Neuronal stem cell (in vitro differentiated cells): ENCODE measurements at regions not wholly inside any gene's neighbourhood (a gene's known extent, or its start where the extent isn't known, plus 50 kb on each side); places are given as distances from the start of the nearest gene placed in this dataset.

ENCODE experiments used
- DNase-seq: peaks from one replicate; pipeline ENCODE4 v3.0.0-alpha.2; 2013; ENCODE audit warnings: low spot score
- H2AFZ ChIP-seq: one replicate; pipeline ENCODE4 v1.6.1; 2013; ENCODE audit warnings: mild to moderate bottlenecking, low read length, inconsistent platforms
- H2AK5ac ChIP-seq: 2 replicates; pipeline ENCODE4 v1.6.1; 2013; ENCODE audit warnings: low read depth, mild to moderate bottlenecking, inconsistent platforms, low read length, moderate library complexity, mixed read lengths
- H2BK120ac ChIP-seq: 2 replicates; pipeline ENCODE4 v1.6.1; 2013; ENCODE audit warnings: low read depth, mild to moderate bottlenecking, inconsistent platforms, low read length, moderate library complexity, mixed read lengths
- H2BK12ac ChIP-seq: one replicate; pipeline ENCODE4 v1.6.1; 2013; ENCODE audit warnings: low read length, inconsistent platforms
- H2BK15ac ChIP-seq: 2 replicates; pipeline ENCODE4 v1.6.1; 2013; ENCODE audit warnings: mild to moderate bottlenecking, low read length, inconsistent platforms, mixed read lengths
- H2BK5ac ChIP-seq: one replicate; pipeline ENCODE4 v1.6.1; 2013; ENCODE audit warnings: inconsistent platforms, mild to moderate bottlenecking, low read length, moderate library complexity
- H3K14ac ChIP-seq: one replicate; pipeline ENCODE4 v1.6.1; 2013; ENCODE audit warnings: low read length, inconsistent platforms
- H3K18ac ChIP-seq: 2 replicates; pipeline ENCODE4 v1.6.1; 2013; ENCODE audit warnings: low read length, inconsistent platforms
- H3K23ac ChIP-seq: 2 replicates; pipeline ENCODE4 v1.6.1; 2013; ENCODE audit warnings: low read depth, mild to moderate bottlenecking, mixed read lengths, low read length, inconsistent platforms; ENCODE audit not compliant: poor library complexity
- H3K27ac ChIP-seq: replicated peaks from 3 replicates; pipeline ENCODE4 v1.5.1; 2013; ENCODE audit warnings: low read length, inconsistent platforms
- H3K27me3 ChIP-seq, 3 experiments: 2 replicates each; pipeline ENCODE4 v1.6.1; 2013; ENCODE audit warnings: low read length in 3 of 3, mild to moderate bottlenecking in 2 of 3, inconsistent platforms in 1 of 3, low read depth in 1 of 3, mixed read lengths in 1 of 3, moderate library complexity in 1 of 3; ENCODE audit not compliant: control insufficient read depth in 3 of 3, insufficient read depth in 3 of 3
- H3K36me3 ChIP-seq, 2 donors: replicated peaks in 1 of 2; 2 replicates each; pipeline ENCODE4 v1.6.1; 2013; ENCODE audit warnings: low read length in 2 of 2; ENCODE audit not compliant: control insufficient read depth in 2 of 2, insufficient read depth in 2 of 2
- H3K4ac ChIP-seq: 2 replicates; pipeline ENCODE4 v1.6.1; 2013; ENCODE audit warnings: inconsistent platforms, mild to moderate bottlenecking, low read length, moderate library complexity
- H3K4me1 ChIP-seq, 2 donors: 1 replicate in 1 of 2; 2 replicates in 1 of 2; pipeline ENCODE4 v1.6.1; 2013; ENCODE audit warnings: low read length in 2 of 2, low read depth in 1 of 2; ENCODE audit not compliant: control insufficient read depth in 2 of 2, insufficient read depth in 1 of 2
- H3K4me2 ChIP-seq: one replicate; pipeline ENCODE4 v1.6.1; 2013; ENCODE audit warnings: mild to moderate bottlenecking, low read length, inconsistent platforms; ENCODE audit not compliant: insufficient read depth, poor library complexity, severe bottlenecking
- H3K4me3 ChIP-seq, 2 donors: 2 replicates each; pipeline ENCODE4 v1.5.1; 2013; ENCODE audit warnings: low read length in 2 of 2, mild to moderate bottlenecking in 2 of 2, inconsistent platforms in 1 of 2, moderate library complexity in 1 of 2
- H3K79me1 ChIP-seq: one replicate; pipeline ENCODE4 v1.6.1; 2013; ENCODE audit warnings: low read depth, mild to moderate bottlenecking, inconsistent platforms, low read length, moderate library complexity
- H3K9ac ChIP-seq: one replicate; pipeline ENCODE4 v1.6.1; 2013; ENCODE audit warnings: mild to moderate bottlenecking, low read depth, low read length, inconsistent platforms; ENCODE audit not compliant: poor library complexity
- H3K9me3 ChIP-seq, 2 donors: replicated peaks in 1 of 2; 2 replicates each; pipeline versions ENCODE3 to v1.6.1; 2013; ENCODE audit warnings: low read length in 2 of 2, mild to moderate bottlenecking in 2 of 2, inconsistent platforms in 1 of 2, low read depth in 1 of 2, mixed read lengths in 1 of 2, moderate library complexity in 1 of 2; ENCODE audit not compliant: control insufficient read depth in 2 of 2, insufficient read depth in 1 of 2
- H4K8ac ChIP-seq: one replicate; pipeline ENCODE4 v1.6.1; 2013; ENCODE audit warnings: low read depth, mild to moderate bottlenecking, inconsistent platforms, low read length, moderate library complexity
- H4K91ac ChIP-seq: one replicate; pipeline ENCODE4 v1.6.1; 2013; ENCODE audit warnings: low read length, low read depth, mild to moderate bottlenecking, inconsistent platforms; ENCODE audit not compliant: poor library complexity
- WGBS, 2 donors: extraction: QIAGEN DNeasy Blood & Tissue Kit; methylation state at CpG; one replicate each; pipeline ENCODE4 v1.1.7; 2013; ENCODE audit warnings: missing lambda C conversion rate in 2 of 2, mixed read lengths in 1 of 2; ENCODE audit not compliant: insufficient read length in 2 of 2, insufficient replicate concordance in 1 of 2; ENCODE audit errors: extremely low coverage in 2 of 2; 5-methylcytosine and 5-hydroxymethylcytosine counted together

GRCh38 chr6:90914312-90914711, 327.4 kb upstream of the MAP3K7 start:
- Histone ChIP-seq H2AFZ (no peak overlapping the region), H3K9ac (no peak overlapping the region), H4K8ac (no peak overlapping the region), H2AK5ac (no peak overlapping the region), H3K27me3 (no peaks in the 10 kb centered on the region), H3K14ac (no peak overlapping the region), H3K4me2 (no peak overlapping the region), H3K23ac (no peak overlapping the region), H2BK5ac (no peak overlapping the region), H3K27ac (no peak overlapping the region), H3K9me3 (peaks cover 0 to 2% of the 10 kb centered on the region in 2 donors), H3K4ac (no peak overlapping the region), H2BK12ac (no peak overlapping the region), H4K91ac (no peak overlapping the region), H3K4me1 (no peaks in the 10 kb centered on the region), H3K4me3 (no peak overlapping the region), H3K36me3 (no peaks in the 10 kb centered on the region), H2BK15ac (no peak overlapping the region), H2BK120ac (no peak overlapping the region), H3K79me1 (no peaks in the 10 kb centered on the region), H3K18ac (no peak overlapping the region)
- WGBS, 2 donors: no CpG with 5 or more reads among the region's 2 CpGs
- no peak for DNase-seq

- no CpG with 5 or more reads among the region's 2 CpGs for WGBS, 2 donors
- no peak for DNase-seq
These were observed 326.5 kb upstream of the MAP3K7 start for GRCh38 chr6:90913266-90913960.

GRCh38 chr6:90911642-90912041, 324.8 kb upstream of the MAP3K7 start:
- Histone ChIP-seq H3K36me3 (no peaks in the 10 kb centered on the region), H3K27ac (no peak overlapping the region), H2AK5ac (no peak overlapping the region), H4K8ac (no peak overlapping the region), H3K18ac (no peak overlapping the region), H2BK12ac (no peak overlapping the region), H2AFZ (no peak overlapping the region), H3K4ac (no peak overlapping the region), H3K9me3 (peaks cover 0 to 2% of the 10 kb centered on the region in 2 donors), H2BK5ac (no peak overlapping the region), H3K4me2 (no peak overlapping the region), H3K14ac (no peak overlapping the region), H4K91ac (no peak overlapping the region), H2BK15ac (no peak overlapping the region), H3K4me3 (no peak overlapping the region), H3K4me1 (no peaks in the 10 kb centered on the region), H3K9ac (no peak overlapping the region), H3K79me1 (no peaks in the 10 kb centered on the region), H3K27me3 (no peaks in the 10 kb centered on the region), H2BK120ac (no peak overlapping the region), H3K23ac (no peak overlapping the region)
- no peak for DNase-seq
- WGBS, 2 donors: no CpG with 5 or more reads among the region's 1 CpG

More at GRCh38 chr6:90913266-90913960, 326.5 kb upstream of the MAP3K7 start:
- H2BK5ac ChIP-seq: no peak overlapping the region
- peaks cover 0 to 2% of the 10 kb centered on the region in 2 donors for H3K9me3 ChIP-seq
- no peak overlapping the region for H3K18ac ChIP-seq
- no peaks in the 10 kb centered on the region for H3K36me3 ChIP-seq
- H3K23ac ChIP-seq: no peak overlapping the region
- H3K79me1 ChIP-seq: no peaks in the 10 kb centered on the region
- H2BK12ac ChIP-seq: no peak overlapping the region
- no peak overlapping the region for H3K4me2 ChIP-seq
- no peak overlapping the region for H3K14ac ChIP-seq
- H3K4ac ChIP-seq: no peak overlapping the region
- H2AK5ac ChIP-seq: no peak overlapping the region
- H3K27me3 ChIP-seq: no peaks in the 10 kb centered on the region
- H2AFZ ChIP-seq: no peak overlapping the region
- H3K27ac ChIP-seq: no peak overlapping the region
- no peak overlapping the region for H2BK120ac ChIP-seq
- H3K4me3 ChIP-seq: no peak overlapping the region
- no peak overlapping the region for H2BK15ac ChIP-seq
- H4K8ac ChIP-seq: no peak overlapping the region
- no peak overlapping the region for H3K9ac ChIP-seq
- no peak overlapping the region for H4K91ac ChIP-seq
- no peaks in the 10 kb centered on the region for H3K4me1 ChIP-seq

- no peak overlapping the region for H4K8ac ChIP-seq
- no peak overlapping the region for H2AFZ ChIP-seq
- no CpG with 5 or more reads among the region's 6 CpGs for WGBS, 2 donors
- no peaks in the 10 kb centered on the region for H3K4me1 ChIP-seq
- H3K27ac ChIP-seq: no peak overlapping the region
- no peak overlapping the region for H3K4ac ChIP-seq
- no peak for DNase-seq
- no peak overlapping the region for H2BK15ac ChIP-seq
- no peak overlapping the region for H3K23ac ChIP-seq
- no peak overlapping the region for H2BK5ac ChIP-seq
- H2BK12ac ChIP-seq: no peak overlapping the region
- H3K9me3 ChIP-seq: peaks cover 0 to 2% of the 10 kb centered on the region in 2 donors
- no peaks in the 10 kb centered on the region for H3K36me3 ChIP-seq
- H2BK120ac ChIP-seq: no peak overlapping the region
- no peak overlapping the region for H3K4me2 ChIP-seq
- no peak overlapping the region for H2AK5ac ChIP-seq
- no peak overlapping the region for H3K18ac ChIP-seq
- no peaks in the 10 kb centered on the region for H3K27me3 ChIP-seq
- no peak overlapping the region for H3K9ac ChIP-seq
- no peak overlapping the region for H3K14ac ChIP-seq
- H4K91ac ChIP-seq: no peak overlapping the region
- H3K79me1 ChIP-seq: no peaks in the 10 kb centered on the region
- no peak overlapping the region for H3K4me3 ChIP-seq
These were observed 324.0 kb upstream of the MAP3K7 start for GRCh38 chr6:90910893-90911292.
